ENCODE measurements at regions not wholly inside any gene's neighbourhood (a gene's known extent, or its start where the extent isn't known, plus 50 kb on each side); places are given as distances from the start of the nearest gene placed in this dataset.

DNA sequence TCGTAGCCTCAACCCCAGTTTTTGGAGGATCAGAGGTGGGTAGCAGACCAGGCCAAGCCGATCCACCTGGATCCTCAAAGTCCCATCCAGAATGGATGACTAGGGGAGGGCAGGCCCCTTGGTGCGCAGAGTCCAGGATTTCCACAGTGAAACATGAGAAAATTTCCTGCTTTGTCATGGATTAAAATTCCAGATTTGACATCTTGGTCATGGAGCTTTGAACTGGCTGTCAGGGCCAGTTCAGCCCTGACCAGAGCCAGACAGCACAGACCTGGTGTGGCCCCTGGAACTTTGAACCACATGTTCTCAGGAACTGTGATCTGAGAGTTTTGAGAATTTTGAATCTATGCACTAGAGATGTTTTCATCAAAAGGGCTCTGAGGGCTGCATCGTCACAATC lies 177.5 kb downstream of the MN1 start:
- intact Hi-C loops (cut with DNase I, micrococcal nuclease), result no loop called here
- no peak for DNase-seq
- ATAC-seq, result no peak

DNA sequence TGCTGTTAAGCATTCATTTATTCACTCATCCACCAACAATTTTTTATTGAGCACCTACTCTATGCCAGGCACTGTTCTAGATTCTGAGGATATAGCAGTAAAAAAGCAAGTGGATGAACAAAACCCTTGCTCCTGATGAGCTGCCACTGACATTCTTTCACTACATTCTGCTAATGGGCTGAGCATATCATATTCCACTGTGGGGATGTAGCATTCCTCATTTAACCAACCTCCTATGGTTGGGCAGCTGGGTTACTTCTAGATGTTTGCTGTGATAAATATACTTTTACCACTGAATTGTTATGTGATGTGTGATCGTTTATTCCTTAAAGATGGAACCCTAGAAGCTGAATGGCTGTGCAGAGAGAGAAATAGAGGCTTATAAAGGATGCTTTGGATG lies 176.9 kb downstream of the MN1 start:
- no peak for ATAC-seq
- DNase-seq, result no peak
- intact Hi-C loops (cut with DNase I, micrococcal nuclease), result no loop called here

DNA sequence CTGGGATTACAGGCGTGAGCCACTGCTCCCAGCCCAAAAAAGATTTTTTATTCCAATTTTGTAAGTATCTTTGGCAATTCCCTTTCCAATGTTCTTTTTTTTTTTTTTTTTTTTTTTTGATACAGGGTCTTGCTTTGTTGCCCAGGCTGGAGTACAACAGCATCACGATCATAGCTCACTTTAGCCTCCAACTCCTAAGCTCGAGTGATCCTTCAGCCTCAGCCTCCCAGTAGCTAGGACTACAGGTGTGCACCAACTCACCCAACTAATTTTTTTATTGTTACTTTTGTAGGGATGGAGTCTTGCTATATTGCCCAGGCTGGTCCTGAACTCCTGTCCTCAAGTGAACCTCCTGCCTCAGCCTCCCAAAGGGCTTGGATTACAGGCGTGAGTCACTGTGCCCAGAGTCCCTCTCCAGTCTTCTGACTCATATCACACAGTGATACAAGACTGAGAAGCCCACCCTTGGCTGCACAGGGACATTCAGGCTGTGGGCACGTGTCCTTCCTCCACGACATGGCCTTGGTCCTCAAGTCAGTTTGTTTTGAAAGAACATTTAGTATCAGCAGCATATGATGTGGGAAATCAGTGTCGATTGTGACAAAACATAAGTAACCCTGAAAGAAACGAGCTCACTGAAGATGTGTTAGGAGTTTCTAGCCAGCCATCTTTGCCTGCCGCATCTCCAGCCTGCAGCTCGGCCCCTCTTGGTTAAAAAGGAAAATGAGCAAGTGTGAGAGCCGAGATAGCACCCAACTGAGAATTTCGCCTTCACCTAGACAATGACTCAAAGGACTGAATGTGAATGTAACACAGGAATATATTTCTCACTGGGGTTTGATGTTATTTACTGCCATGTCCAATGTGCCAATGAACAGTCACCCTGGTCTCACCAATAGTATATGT lies 175.5 kb downstream of the MN1 start:
- intact Hi-C loops (cut with DNase I, micrococcal nuclease), result no loop called here
- DNase-seq (no peak), ATAC-seq (no peak)

DNA sequence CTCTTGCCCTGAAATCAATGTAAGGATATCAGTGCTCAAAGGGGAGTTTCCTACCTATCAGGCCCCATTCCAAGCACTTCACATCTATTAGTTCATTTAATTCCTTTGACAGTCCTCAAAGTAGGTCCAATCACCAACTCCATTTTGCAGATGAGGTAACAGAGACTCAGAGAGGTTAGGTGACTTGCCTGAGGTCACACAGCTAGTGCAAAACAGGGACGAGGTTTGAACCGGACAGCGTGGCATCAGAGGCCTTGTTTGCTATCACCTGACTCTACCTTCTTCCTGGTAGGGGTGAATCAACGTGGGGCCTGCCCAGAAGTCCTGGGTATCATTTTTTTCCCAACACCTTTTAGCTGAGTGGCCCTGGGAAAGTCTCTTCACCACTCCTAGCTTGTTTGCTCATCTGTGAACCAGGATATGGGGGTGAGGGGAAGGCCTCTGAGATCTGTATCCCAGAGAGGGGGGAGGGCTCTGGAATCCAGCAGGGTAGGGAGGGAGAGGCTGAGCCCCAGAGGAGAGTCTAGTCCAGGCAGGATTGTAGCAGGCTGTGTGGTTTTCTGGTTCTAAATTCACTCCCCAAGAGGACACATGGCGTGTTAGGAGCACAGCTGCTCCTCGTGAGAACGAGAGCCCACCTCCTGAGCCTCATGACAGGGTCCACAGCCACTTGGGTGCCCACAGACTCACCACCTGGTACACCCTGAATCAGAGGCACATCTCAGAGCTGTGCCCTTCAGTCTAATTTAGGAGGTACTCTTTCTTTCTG lies 174.7 kb downstream of the MN1 start:
- no peak for DNase-seq
- intact Hi-C loops (cut with DNase I, micrococcal nuclease), result no loop called here
- ATAC-seq, result no peak

DNA sequence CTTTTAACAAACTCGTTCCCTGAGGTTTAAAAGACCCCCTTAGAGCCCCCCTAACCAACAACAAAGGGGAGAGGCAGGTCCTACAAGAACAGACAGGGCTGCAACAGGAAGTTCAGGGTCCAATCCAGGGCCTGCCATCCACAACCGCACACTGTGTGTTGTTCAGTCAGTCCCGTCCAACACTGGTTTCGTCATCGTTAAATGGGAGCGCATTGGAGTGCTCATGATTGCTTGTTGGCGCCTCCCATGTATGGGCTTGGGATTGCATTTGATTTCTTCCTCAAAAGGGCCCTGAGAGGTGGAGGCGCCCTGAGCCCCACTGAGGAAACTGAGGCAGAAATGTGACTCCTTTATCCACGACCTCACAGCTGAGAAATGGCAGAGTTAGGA lies 174.1 kb downstream of the MN1 start:
- ATAC-seq (no peak), DNase-seq (no peak)
- intact Hi-C loops (cut with DNase I, micrococcal nuclease), result no loop called here

DNA sequence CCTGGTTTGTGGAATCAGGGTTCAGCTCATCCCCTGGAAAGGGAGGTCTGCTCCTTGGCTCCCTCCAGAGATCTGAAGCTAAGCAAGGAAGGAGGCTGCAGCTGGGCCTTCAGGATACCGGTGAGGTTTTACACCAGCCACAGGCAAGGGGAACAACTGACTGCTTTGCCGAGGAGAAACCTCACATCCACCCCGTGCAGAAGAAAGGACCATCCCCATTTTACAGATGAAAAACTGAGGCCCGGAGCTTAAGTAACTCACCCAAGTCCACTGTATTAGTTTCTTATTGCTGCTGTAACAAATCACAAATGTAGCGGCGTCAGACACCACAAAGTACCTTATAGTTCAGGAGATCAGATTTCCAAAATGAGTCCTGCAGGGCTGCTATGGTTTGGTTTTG lies 173.7 kb downstream of the MN1 start:
- intact Hi-C loops (cut with DNase I, micrococcal nuclease), result no loop called here
- ATAC-seq (no peak), DNase-seq (no peak)

DNA sequence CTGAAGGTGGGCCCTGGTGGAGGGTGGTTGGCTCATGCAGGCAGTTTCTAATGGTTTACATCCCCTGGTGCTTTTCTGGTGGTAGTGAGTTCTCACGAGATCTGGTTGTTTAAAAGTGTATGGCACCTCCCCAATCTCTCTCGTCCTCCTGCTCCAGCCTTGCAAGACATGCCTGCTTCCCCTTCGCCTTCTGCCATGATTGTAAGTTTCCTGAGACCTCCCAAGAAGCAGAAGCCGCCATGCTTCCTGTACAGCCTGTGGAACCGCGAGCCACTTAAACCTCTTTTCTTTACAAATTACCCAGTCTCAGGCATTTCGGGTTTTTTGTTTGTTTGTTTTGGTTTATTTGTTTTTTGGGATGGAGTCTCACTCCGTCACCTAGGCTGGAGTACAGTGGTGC lies 173.2 kb downstream of the MN1 start:
- DNase-seq (no peak), ATAC-seq (no peak)
- intact Hi-C loops (cut with DNase I, micrococcal nuclease), result no loop called here

DNA sequence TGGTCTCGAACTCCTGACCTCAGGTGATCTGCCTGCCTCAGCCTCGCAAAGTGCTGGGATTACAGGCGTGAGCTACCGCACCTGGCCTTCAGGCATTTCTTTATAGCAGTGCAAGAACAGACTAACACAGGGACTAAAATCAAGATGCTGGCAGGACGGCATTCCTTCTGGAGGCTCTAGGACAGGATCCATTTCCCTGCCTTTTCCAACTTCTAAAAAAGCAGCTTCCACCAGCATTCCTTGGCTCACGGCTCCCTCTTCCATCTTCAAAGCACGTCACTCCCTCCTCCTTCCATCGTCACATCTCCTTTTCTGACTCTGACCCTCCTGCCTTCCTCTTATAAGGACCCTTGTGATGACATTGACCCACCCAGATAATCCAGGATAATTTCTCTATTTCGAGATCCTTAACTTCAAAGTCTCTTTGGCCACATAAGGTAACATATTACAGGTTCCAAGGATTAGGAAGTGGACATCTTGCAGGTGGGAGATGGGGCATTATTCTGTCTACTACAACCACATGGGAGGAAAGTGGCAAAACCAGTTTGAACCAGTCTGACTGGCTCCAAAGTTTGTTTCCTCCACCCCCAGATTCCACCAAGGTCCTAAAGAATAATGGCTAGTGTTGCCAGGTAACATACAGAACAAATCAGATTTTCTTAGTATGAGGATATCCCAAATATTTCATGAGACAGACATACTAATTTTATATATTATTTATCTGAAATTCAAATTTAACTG lies 172.5 kb downstream of the MN1 start:
- intact Hi-C loops (cut with DNase I, micrococcal nuclease), result no loop called here

DNA sequence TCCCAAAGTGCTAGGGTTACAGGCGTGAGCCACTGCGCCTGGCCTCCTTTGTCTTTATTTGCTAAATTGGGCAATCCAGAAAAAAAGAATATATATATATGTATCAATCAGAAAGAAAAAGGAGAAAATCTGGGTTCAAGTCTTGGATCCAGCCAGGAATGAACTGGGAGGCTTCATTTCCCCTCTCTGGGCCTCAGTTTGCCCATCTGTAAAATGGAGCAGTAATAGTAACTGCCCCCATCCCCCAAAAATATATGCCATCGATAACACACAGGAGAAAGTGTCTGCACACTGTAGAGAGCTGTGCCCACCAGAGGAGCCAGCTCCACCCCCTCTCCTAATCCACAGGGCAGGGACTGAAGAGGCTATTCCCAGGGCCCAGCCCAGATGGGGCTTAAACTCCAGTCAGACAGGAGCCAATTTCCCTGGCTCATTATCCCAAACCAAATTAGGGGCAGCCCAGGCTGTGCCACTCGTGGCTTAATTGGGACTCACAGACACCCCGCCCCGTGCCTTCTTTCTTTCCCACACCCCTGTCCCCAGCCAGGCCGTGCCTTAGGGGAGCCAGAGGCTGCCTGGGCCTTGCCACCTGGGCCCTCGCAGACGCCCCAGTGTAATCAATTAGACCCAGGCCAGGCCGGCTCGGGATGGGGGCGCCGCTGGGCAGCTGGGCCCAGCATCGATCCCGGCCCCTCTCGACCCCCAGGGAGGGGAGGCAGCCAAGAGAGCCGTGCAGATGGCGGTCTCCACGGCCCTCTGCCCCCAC lies 171.5 kb downstream of the MN1 start:
- intact Hi-C loops (cut with DNase I, micrococcal nuclease), result no loop called here
- ATAC-seq, result no peak
- no peak for DNase-seq

More for the DNA sequence above, 172.5 kb downstream of the MN1 start:
- no peak for DNase-seq
- no peak for ATAC-seq

DNA sequence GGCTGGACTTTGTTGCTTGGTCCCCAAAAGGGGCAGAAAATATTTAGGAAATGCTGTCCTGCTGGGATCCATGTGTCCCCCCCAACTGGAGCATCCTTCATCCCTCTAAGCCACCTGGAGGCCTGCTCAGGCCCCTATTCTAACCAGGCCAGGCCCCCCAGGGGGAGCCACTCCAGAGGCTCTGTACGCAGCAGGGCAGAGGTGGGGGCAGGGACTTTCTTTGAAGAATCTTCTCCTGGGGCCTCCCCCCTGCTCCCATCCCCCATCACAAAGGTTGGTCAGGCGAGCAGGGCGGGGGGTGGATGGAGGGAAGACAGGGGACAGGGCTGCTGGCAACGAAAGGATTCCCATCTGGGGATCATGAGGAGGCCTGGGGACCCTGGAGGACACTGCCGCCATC lies 170.8 kb downstream of the MN1 start:
- intact Hi-C loops (cut with DNase I, micrococcal nuclease), result no loop called here
- ATAC-seq (no peak), DNase-seq (no peak)

DNA sequence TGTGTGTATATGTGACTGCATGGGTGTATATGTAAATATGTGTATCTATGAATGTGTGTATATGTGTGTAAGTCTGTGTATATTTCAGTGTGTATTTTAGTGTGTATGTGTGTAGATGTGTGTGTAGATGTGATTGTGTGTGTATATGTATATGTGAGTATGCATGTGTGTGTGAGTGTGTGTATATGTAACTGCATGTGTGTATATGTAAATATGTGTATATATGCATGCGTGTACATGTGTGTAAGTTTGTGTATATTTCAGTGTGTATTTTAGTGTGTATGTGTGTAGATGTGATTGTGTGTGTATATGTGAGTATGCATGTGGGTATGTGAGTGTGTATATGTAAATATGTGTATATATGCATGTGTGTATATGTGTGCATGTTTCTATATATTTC lies 169.9 kb downstream of the MN1 start:
- no peak for ATAC-seq
- no peak for DNase-seq
- intact Hi-C loops (cut with DNase I, micrococcal nuclease), result no loop called here

DNA sequence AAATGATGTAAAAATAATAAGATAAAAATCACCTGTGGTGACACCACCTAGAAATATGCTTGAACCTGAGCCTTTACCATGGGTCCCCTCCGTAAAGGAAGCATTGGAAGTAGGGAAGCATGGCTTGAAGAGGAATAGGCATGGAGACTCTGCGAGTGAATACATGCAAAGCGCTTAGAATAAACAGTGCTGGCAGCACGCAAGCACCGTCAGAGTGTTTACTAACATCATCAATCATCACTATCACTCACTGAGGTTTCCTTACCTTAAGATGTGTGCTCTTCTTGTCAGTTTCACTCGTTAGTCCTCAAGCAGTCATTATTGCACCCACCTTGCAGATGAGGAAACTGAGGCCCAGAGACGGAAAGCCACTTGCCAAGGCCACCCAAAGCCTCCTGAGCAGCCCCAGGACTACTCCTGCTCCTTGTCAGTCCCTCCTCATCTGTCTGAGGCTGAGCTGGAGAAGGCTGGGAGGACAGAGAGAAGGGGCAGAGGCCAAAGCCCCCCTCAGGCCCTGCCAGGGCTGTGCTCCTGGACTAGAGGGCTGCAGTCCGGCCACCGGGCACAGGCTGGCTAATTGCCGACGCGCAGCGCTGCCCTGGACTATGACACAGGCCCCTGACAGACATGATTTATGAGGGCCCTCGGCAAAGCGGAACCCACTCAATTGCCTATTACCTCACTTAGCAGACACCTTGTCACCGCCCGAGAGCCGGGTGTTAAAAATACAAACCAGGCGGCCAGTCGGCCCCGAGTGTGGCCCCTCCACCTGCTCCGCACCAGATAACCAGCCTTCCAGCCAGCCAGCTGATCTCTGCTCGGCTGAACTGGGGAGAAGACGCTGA lies 168.9 kb downstream of the MN1 start:
- intact Hi-C loops (cut with DNase I, micrococcal nuclease), result no loop called here
- peak; percentile 63 for ATAC-seq
- peak in 1 of 2 donors; percentile 11 for DNase-seq

DNA sequence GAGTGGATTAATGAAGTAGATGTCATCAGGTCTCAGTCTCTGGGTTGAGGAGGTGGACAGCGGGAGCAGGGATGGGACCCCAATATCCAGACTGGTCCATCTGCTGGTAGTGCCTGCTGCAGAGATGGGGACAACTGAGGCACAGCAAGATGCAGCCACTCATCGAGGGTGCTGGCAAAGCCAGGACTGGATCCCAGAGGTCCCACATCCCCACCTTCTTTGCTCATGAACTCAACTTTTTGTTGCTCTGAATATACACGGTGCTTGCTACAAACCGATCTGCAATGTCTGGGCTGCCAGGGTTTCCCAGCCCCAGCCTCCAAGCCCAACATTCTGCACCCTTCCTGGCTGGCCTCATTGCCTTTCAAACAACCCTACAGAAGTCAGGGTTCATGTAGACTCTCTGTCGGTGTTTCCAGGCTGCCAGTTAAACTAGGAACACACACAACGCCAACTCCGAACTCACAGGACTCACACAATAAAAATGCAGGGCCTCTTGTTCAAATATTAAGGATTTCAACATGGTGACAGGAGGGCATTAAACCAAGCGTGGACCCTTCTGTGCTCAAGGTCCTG lies 168.2 kb downstream of the MN1 start:
- ATAC-seq, result no peak

DNA sequence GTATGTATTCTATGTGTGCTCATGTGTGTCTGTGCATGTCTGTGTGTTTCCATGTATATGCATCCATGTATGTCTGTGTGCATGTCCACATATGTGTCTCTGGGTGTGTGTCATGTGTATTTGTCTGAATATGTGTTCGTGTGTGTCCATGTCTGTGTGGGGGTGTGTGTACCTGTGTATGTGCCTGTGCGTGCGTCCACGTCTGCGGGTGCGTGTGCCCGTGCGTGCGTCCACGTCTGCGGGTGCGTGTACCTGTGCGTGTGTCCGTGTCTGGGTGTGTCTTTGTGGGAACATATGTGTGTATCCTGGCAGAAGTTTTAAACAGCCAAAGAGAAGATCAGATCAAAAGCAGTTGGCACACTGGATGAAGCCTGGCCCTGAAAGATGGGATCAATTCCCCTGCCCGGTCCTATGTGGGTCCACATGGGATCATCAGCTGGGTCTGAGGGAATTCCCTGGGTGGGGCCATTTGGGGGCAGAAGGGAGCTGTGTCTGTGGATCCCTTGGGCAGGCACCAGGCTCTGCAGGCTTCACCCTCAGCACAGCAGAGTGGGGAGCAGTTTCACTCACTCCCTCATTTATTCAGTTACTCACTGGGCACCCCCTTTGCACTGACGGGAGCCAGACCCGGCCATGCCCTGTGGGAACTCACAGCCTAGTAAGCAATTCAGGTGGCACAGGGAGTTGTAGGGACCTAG lies 167.4 kb downstream of the MN1 start:
- DNase-seq (no peak), ATAC-seq (no peak)
- intact Hi-C loops (cut with DNase I, micrococcal nuclease), result no loop called here

More for the DNA sequence above, 168.2 kb downstream of the MN1 start:
- intact Hi-C loops (cut with DNase I, micrococcal nuclease), result no loop called here
- no peak for DNase-seq

DNA sequence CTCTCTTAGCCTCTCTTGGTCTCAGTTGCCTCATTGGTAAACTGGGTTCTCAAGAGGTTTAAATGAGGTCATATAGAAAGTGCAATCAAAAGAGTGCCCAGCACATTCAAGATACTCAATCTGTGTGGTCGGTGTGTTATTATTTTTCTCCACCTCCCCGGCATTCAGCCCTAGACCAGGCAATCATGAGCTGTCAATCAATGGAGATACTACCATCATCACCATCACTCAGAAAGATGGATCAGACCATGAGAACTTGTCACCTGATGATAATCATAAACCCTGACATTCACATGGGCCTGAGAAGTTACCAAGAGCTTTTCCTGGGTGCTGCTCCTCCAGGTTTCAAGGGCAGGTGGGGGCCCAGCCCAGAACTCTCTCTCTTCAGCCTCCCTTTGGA lies 166.1 kb downstream of the MN1 start:
- DNase-seq, result no peak
- intact Hi-C loops (cut with DNase I, micrococcal nuclease), result no loop called here
- no peak for ATAC-seq

DNA sequence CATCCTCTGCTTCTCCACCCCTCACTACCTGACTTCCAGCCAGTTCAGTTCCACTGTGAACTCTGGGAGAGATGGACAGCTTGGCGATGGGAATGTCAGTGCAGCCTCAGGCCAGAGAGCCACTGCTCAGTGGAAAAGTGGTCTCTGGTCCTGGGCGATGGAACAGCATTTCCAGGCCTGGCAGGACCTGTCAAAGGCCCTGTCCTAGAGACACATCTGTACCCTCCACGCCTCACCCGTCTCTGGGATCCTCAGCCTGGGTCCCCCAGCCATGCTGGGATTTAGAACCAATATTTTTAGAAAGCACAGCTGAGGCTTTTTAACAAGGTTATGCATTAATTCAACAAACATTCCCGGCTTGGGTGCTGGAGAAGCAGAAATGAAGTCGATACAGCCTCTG lies 165.7 kb downstream of the MN1 start:
- DNase-seq (no peak), ATAC-seq (no peak)
- intact Hi-C loops (cut with DNase I, micrococcal nuclease), result no loop called here

Data from left colon (tissue), 2 donors.